HepG2 (cell line): ENCODE measurements at regions not wholly inside any gene's neighbourhood (a gene's known extent, or its start where the extent isn't known, plus 50 kb on each side); places are given as distances from the start of the nearest gene placed in this dataset.

Experiments used
- ATRX ChIP-seq: sonication (generic); formaldehyde crosslinking; IDR thresholded peaks from 2 replicates; pipeline ENCODE4 v1.4.0; 2020; ENCODE audit warnings: missing genetic modification reagents, borderline replicate concordance
- DDIT3 ChIP-seq: sonication (generic); formaldehyde crosslinking; IDR thresholded peaks from 2 replicates; pipeline ENCODE4 v1.4.0; 2020; ENCODE audit warnings: mild to moderate bottlenecking, missing genetic modification reagents
- EED ChIP-seq: sonication (generic); formaldehyde crosslinking; IDR thresholded peaks from 2 replicates; pipeline ENCODE4 v1.5.0; 2020; ENCODE audit warnings: mild to moderate bottlenecking, missing genetic modification reagents
- ELF1 ChIP-seq: sonication (generic); formaldehyde crosslinking; IDR thresholded peaks from 2 replicates; pipeline ENCODE4 v1.4.0; 2020; ENCODE audit warnings: missing genetic modification reagents
- ESRRA ChIP-seq: sonication (generic); formaldehyde crosslinking; IDR thresholded peaks from 2 replicates; pipeline ENCODE4 v1.5.1; 2020; ENCODE audit warnings: mild to moderate bottlenecking, low read depth, missing genetic modification reagents
- GABPB1 ChIP-seq: IDR thresholded peaks from 2 replicates; pipeline ENCODE4 v1.6.1; 2016; ENCODE audit warnings: mild to moderate bottlenecking, missing genetic modification reagents, moderate library complexity, missing compliant biosample characterization
- KDM6A ChIP-seq: IDR thresholded peaks from 2 replicates; pipeline ENCODE4 v1.6.1; 2016; ENCODE audit warnings: low read depth
- KLF6 ChIP-seq: IDR thresholded peaks from 2 replicates; pipeline ENCODE4 v1.8.0; 2016; ENCODE audit warnings: missing biosample characterization, missing genetic modification reagents
- MAFG ChIP-seq: sonication (generic); formaldehyde crosslinking; IDR thresholded peaks from 2 replicates; pipeline ENCODE4 v1.5.1; 2020; ENCODE audit warnings: mild to moderate bottlenecking, missing genetic modification reagents
- MED13 ChIP-seq: sonication (generic); formaldehyde crosslinking; IDR thresholded peaks from 2 replicates; pipeline ENCODE4 v1.5.0; 2020; ENCODE audit warnings: missing genetic modification reagents
- MIXL1 ChIP-seq: IDR thresholded peaks from 2 replicates; pipeline ENCODE4 v1.6.1; 2016
- MTERF4 ChIP-seq: sonication (generic); formaldehyde crosslinking; IDR thresholded peaks from 2 replicates; pipeline ENCODE4 v1.8.0; 2023; ENCODE audit warnings: mild to moderate bottlenecking, missing genetic modification reagents
- MYPOP ChIP-seq: sonication (generic); formaldehyde crosslinking; IDR thresholded peaks from 2 replicates; pipeline ENCODE4 v1.8.1; 2023; ENCODE audit warnings: mild to moderate bottlenecking, moderate library complexity, missing genetic modification reagents
- NRL ChIP-seq: sonication (generic); formaldehyde crosslinking; IDR thresholded peaks from 2 replicates; pipeline ENCODE4 v1.5.0; 2020; ENCODE audit warnings: missing genetic modification reagents, mild to moderate bottlenecking, moderate library complexity, borderline replicate concordance
- PHF20 ChIP-seq: sonication (generic); formaldehyde crosslinking; IDR thresholded peaks from 2 replicates; pipeline ENCODE4 v1.5.0; 2020; ENCODE audit warnings: mild to moderate bottlenecking, missing genetic modification reagents
- PHF21A ChIP-seq: sonication (generic); formaldehyde crosslinking; IDR thresholded peaks from 2 replicates; pipeline ENCODE4 v1.5.0; 2020; ENCODE audit warnings: mild to moderate bottlenecking, missing genetic modification reagents
- PHF8 ChIP-seq: sonication (generic); formaldehyde crosslinking; IDR thresholded peaks from 2 replicates; pipeline ENCODE4 v1.5.0; 2020; ENCODE audit warnings: missing genetic modification reagents
- SMYD3 ChIP-seq: sonication (generic); formaldehyde crosslinking; IDR thresholded peaks from 2 replicates; pipeline ENCODE4 v1.8.1; 2023; ENCODE audit warnings: mild to moderate bottlenecking, missing genetic modification reagents
- SP140L ChIP-seq: sonication (generic); formaldehyde crosslinking; IDR thresholded peaks from 2 replicates; pipeline ENCODE4 v1.4.0; 2020; ENCODE audit warnings: missing genetic modification reagents, borderline replicate concordance
- STAG1 ChIP-seq: sonication (generic); formaldehyde crosslinking; IDR thresholded peaks from 2 replicates; pipeline ENCODE4 v1.4.0; 2020; ENCODE audit warnings: missing genetic modification reagents
- TARDBP ChIP-seq: sonication (generic); formaldehyde crosslinking; IDR thresholded peaks from 2 replicates; pipeline ENCODE4 v1.8.0; 2022; ENCODE audit warnings: mild to moderate bottlenecking, missing genetic modification reagents
- TOPORS ChIP-seq: sonication (generic); formaldehyde crosslinking; IDR thresholded peaks from 2 replicates; pipeline ENCODE4 v1.8.0; 2023; ENCODE audit warnings: mild to moderate bottlenecking, missing genetic modification reagents
- ZNF24 ChIP-seq: fragments of 450-650 bp; IDR thresholded peaks from 2 replicates; pipeline ENCODE4 v1.6.1; 2017; ENCODE audit warnings: antibody characterized with exemption, mild to moderate bottlenecking
- ZNF260 ChIP-seq: sonication (generic); formaldehyde crosslinking; IDR thresholded peaks from 2 replicates; pipeline ENCODE4 v1.4.0; 2020; ENCODE audit warnings: missing genetic modification reagents, low read depth, mild to moderate bottlenecking, borderline replicate concordance
- ZNF30 ChIP-seq: sonication (generic); formaldehyde crosslinking; IDR thresholded peaks from 2 replicates; pipeline ENCODE4 v1.5.0; 2020; ENCODE audit warnings: mild to moderate bottlenecking, missing genetic modification reagents
- ZNF33A ChIP-seq: sonication (generic); formaldehyde crosslinking; IDR thresholded peaks from 2 replicates; pipeline ENCODE4 v1.5.1; 2020; ENCODE audit warnings: missing genetic modification reagents, mild to moderate bottlenecking, moderate library complexity, borderline replicate concordance
- ZNF343 ChIP-seq: sonication (generic); formaldehyde crosslinking; IDR thresholded peaks from 2 replicates; pipeline ENCODE4 v1.4.0; 2020; ENCODE audit warnings: mild to moderate bottlenecking, missing genetic modification reagents
- ZNF362 ChIP-seq: sonication (generic); formaldehyde crosslinking; IDR thresholded peaks from 2 replicates; pipeline ENCODE4 v1.4.0; 2020; ENCODE audit warnings: missing genetic modification reagents, mild to moderate bottlenecking, borderline replicate concordance
- ZNF468 ChIP-seq: sonication (generic); formaldehyde crosslinking; IDR thresholded peaks from 2 replicates; pipeline ENCODE4 v1.8.0; 2022; ENCODE audit warnings: mild to moderate bottlenecking, moderate library complexity, missing genetic modification reagents
- ZNF83 ChIP-seq: sonication (generic); formaldehyde crosslinking; IDR thresholded peaks from 2 replicates; pipeline ENCODE4 v1.4.0; 2020; ENCODE audit warnings: missing genetic modification reagents, mild to moderate bottlenecking, borderline replicate concordance
- ZNF878 ChIP-seq: sonication (generic); formaldehyde crosslinking; IDR thresholded peaks from 2 replicates; pipeline ENCODE4 v1.8.1; 2023; ENCODE audit warnings: mild to moderate bottlenecking, missing genetic modification reagents, moderate library complexity
- ZSCAN29 ChIP-seq: sonication (generic); formaldehyde crosslinking; conservative IDR thresholded peaks from 2 replicates; pipeline ENCODE4 v1.4.0; 2020; ENCODE audit warnings: mild to moderate bottlenecking, missing genetic modification reagents

- TF ChIP-seq ZNF362 (peak; percentile 54; the same call in 1 of the 2 replicates), KDM6A (no peak), PHF20 (CRISPR knock-in tag) (no peak), ATRX (CRISPR knock-in tag) (no peak), ZNF468 (no peak), EED (CRISPR knock-in tag) (no peak), ZNF24 (no peak; the same call in 1 of the 2 replicates), ZNF33A (CRISPR knock-in tag) (no peak), MIXL1 (CRISPR knock-in tag) (peak; percentile 81), PHF8 (CRISPR knock-in tag) (no peak), GABPB1 (CRISPR knock-in tag) (peak; percentile 37; the same call in 1 of the 2 replicates), ZSCAN29 (CRISPR knock-in tag) (no peak), TARDBP (CRISPR knock-in tag) (peak; percentile 92), ZNF260 (CRISPR knock-in tag) (no peak), MED13 (0 out of 2 replicates have a peak, but pooled peaks have one; percentile 36), ESRRA (CRISPR knock-in tag) (peak; percentile 75; the same call in 1 of the 2 replicates), ZNF83 (CRISPR knock-in tag) (no peak), ZNF878 (CRISPR knock-in tag) (no peak), SP140L (CRISPR knock-in tag) (peak; percentile 70; the same call in 1 of the 2 replicates), TOPORS (no peak), ZNF343 (CRISPR knock-in tag) (no peak), PHF21A (CRISPR knock-in tag) (0 out of 2 replicates have a peak, but pooled peaks have one; percentile 19), NRL (CRISPR knock-in tag) (no peak), STAG1 (no peak), ELF1 (CRISPR knock-in tag) (peak; percentile 44; the same call in 1 of the 2 replicates), ZNF30 (no peak), KLF6 (CRISPR knock-in tag) (no peak), MAFG (CRISPR knock-in tag) (no peak), MYPOP (peak; percentile 24; the same call in 1 of the 2 replicates), SMYD3 (no peak), DDIT3 (CRISPR knock-in tag) (no peak), MTERF4 (CRISPR knock-in tag) (no peak)
Measured at GRCh38 chr6:134529921-134530320, 212.0 kb upstream of the SGK1 start (continued).
